HG02840 (cell line): ENCODE measurements at regions not wholly inside any gene's neighbourhood (a gene's known extent, or its start where the extent isn't known, plus 50 kb on each side); places are given as distances from the start of the nearest gene placed in this dataset.
"Not testable (repeated sequence)": the region's sequence is repeated elsewhere in the genome, so short reads cannot be mapped to it uniquely, and the experiment has no call there.

Experiments
- ATAC-seq: cut with Tn5 transposase; IDR thresholded peaks from one replicate; pipeline ENCODE4 v1.9.1; 2021; ENCODE audit warnings: mild to moderate bottlenecking, moderate library complexity, moderate number of reproducible peaks; ENCODE audit not compliant: unreplicated experiment, low FRiP score

DNA sequence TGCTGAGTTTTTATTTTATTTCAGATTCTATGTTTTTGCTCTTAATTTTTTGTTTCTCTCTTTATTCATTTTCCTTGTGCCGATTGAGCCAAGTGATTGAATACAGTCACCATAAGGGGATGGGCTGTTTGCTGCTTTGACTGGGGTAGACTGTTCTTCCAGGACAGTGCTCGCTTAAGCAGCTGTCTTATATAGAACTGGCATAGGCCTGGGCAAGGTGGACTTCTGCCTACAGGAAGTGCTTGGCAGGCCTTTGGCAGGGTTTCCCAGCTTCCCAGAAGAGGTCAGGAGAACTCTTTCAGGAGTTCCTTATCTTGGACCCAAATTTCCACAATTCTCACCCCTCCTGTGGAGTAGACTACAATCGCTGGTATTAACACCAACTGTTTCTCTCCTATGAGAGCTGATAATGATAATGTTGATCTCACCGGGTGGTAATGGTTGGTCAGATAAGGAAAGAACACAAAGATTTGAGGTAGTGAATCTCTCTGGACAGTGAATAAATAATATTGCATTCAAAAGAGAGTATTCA is 207.5 kb upstream of the ST6GAL2 start:
- ATAC-seq: no peak

DNA sequence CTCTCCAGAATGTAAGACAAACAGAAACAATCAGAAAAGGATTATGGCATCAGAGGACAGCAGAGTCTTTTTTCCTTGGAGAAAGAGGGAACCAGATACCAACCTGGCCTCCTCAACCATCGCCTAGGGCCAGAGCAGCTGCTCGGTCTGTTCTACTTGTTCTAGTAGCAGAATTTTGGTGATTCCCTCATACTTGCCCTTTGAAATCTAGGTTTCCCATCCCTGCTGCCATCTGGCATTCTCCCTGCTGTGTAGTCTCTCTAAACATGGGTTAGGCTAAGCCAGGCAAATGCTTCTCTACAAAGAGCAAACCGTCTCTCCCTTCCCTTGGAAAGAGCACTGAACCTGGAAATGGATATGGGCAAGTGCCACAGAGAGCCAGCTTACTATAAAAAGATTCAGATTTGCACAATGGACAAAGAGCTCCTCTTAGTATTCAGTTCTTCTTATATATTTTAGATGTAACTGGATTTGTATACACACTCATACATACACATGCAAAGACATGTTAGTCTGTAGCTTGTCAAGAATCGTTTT is 208.6 kb upstream of the ST6GAL2 start:
- no peak for ATAC-seq

GRCh38 chr2:107102176-107102575 is 216.2 kb upstream of the ST6GAL2 start:
- no peak for ATAC-seq

DNA sequence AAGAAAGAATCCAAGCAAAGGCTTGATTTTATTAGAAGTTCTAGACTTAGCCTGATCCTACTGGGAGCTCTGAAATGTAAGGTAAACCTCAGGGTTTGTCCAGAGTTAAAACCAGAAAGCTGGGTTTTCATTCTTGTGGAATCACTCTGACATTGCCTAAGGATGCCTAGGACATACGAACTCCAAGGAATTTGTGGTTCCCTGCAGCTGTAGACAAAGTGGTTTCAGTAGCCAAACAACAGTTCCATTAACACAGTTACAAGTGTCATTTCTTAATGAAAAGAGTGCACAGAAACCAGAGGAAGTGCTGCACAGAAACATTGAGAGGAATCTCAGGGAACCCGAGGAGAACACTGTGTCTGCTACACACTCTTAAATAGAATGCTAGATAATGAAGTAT is 221.4 kb upstream of the ST6GAL2 start:
- ATAC-seq: no peak

DNA sequence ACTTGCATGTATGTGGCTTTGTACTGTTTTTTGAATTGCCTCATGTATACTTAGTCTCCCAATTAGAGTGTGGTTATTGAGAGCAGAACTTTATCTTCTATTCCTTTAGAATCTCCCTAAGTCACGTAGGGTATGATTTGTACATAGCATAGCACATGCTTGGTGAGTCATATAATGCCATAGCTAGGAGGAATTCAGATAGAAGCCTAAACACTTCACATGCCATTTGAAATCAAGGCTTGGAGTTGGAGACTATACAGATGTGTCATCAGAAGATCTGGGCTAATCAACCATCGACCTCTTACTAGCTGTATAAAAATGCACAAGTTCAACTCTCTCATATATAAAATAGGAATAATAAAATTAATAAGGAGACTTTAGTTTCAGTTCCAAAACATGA is 222.6 kb upstream of the ST6GAL2 start:
- ATAC-seq: no peak

DNA sequence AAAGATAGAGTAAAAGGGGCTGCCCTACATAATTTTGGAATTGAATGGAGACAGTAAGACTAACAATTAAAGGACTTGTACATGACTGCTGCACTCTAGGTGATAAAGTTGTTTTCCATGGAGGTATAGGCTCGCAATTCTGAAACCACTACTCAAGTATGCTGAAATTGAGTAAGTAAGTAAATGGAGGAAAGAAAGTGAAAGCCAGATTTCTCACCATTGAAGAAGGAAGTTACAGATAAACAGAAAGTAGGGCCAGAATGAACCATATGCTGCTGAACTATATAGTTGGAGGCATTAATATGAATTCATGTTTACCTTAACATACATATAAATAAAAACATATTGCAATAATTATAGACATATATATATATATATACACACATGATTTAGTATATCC is 225.7 kb upstream of the ST6GAL2 start:
- ATAC-seq: no peak

DNA sequence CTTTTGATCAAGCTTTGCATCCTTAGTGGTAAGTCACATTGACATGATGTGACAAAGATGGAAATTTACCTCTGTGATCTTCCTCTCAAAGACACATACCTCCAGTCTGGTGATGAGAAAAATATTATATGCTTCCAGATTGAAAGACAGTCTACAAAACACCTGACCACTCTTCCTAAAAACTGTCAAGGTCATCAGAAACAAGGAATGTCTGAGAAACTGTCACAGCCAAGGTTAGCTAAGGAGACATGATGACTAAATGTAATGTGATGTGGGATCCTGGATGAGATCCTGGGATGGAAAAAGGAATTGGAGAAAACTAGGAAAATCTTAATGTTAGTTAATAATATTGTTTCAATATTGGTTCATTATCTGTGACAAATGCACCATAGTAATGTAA is 226.6 kb upstream of the ST6GAL2 start:
- no peak for ATAC-seq

DNA sequence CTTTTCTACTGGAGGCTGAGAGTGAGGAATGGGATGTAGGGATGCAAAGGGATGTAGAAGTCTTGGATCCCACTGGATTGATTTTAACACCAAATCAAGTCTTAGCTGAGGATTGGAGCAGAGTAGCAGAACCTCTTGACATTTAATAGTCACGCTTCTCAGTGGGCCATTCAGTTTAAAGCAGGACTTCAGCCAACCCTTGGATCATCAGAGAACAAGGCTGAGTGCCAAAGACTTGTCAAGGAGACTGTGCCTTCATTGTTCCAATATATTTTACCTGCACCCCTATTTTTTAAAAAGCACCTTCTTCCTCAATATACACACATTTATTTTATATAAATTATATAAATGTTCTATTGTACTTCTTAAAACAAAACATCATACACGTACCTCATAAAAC is 242.4 kb upstream of the ST6GAL2 start:
- no peak for ATAC-seq

DNA sequence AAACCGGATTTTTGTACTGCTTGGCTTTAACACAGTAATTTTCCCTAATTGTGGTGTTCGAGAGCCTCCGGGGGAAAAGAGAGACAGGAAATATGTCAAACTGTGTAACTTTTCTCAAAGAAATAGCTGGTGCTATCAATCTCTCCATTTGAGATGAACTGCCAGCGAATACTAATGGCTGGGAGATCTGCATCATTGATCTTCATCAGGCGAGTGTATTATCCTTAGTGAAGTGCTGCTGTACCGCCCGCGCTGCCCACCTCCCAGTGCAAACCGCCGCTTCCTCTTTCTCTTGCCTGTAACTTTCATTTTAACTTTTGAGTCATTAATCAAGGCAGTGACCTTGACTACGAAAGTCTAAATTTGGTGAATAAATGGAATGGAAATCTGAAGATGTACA is 246.1 kb upstream of the ST6GAL2 start:
- ATAC-seq: peak; percentile 82

DNA sequence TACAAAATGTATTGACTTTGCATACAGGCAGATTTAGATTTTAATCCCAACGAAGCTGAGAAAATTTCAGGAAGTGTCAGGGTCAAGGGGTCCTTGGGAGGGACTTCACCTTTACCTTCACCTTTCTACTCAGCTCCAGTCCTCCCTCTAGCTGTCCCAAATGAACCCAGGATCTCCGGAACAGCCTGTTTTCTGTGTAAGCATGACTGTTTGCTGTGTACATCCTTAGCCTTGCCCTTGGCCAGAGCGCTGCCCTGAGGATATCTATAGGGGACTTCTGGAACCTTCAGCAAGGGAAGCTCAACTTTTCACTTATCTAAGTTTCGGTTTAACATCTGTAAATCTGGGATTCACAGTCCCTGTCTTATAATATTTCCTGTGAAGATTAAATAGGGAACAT is 246.8 kb upstream of the ST6GAL2 start:
- no peak for ATAC-seq

DNA sequence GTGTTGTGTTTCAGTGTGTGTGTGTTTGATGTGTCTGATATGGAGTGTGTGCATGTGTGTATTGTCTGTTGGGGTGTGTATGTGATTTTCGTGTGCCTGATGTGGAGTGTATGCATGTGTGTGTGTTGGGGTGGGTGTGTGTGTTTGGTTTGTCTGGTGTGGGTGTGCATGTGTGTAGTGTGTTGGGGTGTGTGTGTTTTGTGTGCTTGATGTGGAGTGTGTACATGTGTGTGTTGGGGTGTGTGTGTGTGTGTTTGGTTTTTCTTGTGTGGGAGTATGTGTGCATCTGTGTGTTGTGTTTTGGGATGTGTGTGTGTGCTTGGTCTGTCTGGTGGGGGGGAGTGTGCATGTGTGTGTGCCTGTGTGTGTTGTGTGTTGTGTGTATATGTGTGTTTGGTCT is 247.4 kb upstream of the ST6GAL2 start:
- ATAC-seq: no peak

- no peak for ATAC-seq
Observed at GRCh38 chr2:107136733-107137132, 250.8 kb upstream of the ST6GAL2 start.

DNA sequence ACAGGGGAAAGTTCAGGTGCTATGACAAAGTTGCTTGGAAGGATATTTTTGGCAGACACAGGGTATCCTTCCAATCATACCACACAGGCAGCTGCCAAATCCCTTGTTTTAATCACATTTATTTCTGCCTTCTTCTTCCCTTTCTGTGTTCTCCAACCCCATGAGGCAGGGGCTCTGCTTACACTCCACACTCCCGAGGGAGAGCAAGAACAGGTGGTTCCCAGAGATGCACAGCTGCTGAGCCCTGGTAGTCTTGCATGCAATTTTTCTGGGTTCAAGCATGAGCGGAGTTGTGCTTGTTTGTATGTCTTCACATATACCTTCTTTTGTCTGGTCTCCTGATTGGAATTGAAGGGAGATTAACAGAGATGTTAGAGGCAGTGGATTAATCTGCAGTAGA is 251.7 kb upstream of the ST6GAL2 start:
- ATAC-seq: no peak

DNA sequence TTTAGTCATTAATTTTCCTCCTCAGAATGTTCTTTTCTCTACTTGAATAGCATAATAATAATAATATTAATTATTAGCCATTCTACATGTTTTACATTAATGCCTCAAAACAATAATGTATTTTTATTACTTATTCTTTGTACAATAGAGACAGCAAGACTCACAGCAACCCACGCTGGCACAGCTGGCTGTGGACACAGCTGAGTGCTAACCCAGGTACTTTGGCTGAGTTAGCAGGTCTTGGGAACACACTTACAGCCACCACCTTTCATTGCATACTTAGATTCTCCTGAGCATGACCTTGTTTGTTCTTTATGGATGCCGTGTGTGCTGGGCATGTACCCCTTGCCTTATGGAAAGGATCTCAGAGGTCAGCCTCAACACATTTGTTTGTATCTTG is 260.2 kb upstream of the ST6GAL2 start:
- ATAC-seq: no peak

GRCh38 chr2:107146645-107147044 is 260.7 kb upstream of the ST6GAL2 start:
- ATAC-seq: not testable (repeated sequence)

- ATAC-seq: no peak
Observed at GRCh38 chr2:107148055-107148454, 262.1 kb upstream of the ST6GAL2 start.

DNA sequence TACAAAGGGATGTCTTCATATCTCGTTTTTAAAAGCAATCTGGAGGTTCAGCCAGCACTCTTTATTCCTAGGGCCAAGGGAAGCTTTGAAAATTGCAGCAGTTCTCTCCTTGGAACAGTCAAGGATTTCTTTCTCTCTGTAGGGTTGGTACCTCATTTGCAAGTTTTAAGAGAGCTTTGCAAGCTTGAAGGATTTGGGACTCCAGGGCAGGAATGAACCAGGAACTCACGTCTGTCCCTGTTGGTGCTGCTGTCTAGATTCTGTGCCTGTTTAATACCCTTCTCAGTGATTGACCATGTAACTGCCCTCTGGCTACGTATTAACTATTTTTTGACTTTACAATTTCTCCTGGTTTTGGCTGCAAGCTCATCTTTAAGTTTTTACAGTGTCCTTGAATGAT is 262.5 kb upstream of the ST6GAL2 start:
- ATAC-seq: no peak

DNA sequence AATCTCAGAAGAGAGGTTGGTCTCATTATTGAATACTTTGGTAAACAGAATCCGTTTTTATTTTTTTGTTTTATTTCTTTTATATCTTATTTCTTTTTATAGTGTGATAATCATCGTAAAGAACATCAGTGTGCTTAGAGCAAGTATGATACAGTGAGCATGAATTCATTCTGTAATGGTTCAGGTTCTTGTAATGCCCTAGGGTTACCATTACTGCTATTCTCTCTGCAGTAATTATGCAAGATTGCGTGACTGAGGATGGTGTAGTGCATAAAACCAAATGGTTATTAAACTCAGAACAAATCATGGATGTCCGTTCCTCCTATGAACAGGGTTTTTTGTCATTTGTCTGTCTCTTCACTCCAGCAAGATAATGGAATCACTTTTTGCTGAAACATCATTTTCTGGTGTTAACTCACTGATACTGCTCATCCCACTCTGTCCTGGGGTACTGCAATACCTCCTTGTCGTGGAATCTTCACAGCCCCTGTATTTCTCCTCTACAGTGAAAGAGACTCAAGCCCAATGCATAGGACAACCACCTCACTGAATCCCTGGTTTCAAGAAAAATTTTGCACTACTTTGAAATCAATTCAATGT is 274.8 kb upstream of the ST6GAL2 start:
- ATAC-seq: no peak

- ATAC-seq: no peak
Observed at GRCh38 chr2:107168141-107168540, 282.2 kb upstream of the ST6GAL2 start.

- ATAC-seq: no peak
Observed at GRCh38 chr2:107174171-107174570, 288.2 kb upstream of the ST6GAL2 start.

- ATAC-seq: no peak
Observed at GRCh38 chr2:107182981-107183380, 297.0 kb upstream of the ST6GAL2 start.

DNA sequence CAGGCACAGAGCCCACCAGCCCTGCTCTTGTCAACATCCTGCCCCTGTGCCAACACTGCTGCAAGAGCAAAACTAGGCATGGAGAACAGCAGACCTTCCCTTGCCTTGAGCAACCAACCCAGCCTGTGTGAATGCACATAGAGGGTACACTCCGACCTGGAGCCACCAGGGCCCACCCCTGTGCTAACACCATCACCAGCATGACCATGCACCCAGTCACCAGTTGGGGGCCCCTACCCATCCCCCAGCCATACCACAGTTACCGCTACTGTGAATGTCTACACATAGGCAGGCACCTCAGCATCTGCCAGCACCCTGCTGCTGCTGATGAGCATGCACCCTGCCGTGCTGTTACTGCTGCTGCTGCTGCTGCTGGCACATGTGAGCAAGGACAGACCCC is 301.9 kb upstream of the ST6GAL2 start:
- no peak for ATAC-seq

DNA sequence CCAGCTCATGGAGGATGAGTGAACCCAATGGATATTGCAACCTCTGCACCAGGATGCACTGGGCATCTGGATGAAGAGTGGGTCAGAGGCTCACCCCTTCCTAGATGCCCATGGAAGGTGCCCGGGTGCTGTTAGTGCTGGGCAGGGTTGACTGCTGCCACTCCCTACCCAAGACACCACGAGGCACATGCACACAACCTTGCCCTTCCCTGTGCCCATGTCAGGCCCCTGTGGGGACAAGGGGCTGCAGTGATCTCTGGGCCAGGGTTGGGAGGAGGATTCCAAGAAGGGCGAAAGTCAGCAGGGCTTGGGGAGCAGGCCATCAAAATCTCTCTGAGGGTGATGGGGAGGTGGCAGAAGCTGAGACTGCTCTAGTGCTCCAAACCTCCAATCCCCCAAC is 309.7 kb upstream of the ST6GAL2 start:
- no peak for ATAC-seq
